Ovary (tissue), 7 donors: ENCODE measurements at regions not wholly inside any gene's neighbourhood (a gene's known extent, or its start where the extent isn't known, plus 50 kb on each side); places are given as distances from the start of the nearest gene placed in this dataset.
"Not testable (repeated sequence)": the region's sequence is repeated elsewhere in the genome, so short reads cannot be mapped to it uniquely, and the experiment has no call there.

Experiments
- DNase-seq, 5 donors: peaks; one replicate each; pipeline ENCODE4 v3.0.0-alpha.2; 2019 to 2020
- H3K27ac ChIP-seq, 2 donors: fragments of 200-600 bp; one replicate each; pipeline versions ENCODE4 v1.5.1 to v1.8.0; 2019 to 2022
- H3K27me3 ChIP-seq: fragments of 200-600 bp; one replicate; pipeline ENCODE4 v1.8.0; 2022
- H3K36me3 ChIP-seq: fragments of 200-600 bp; sonication (generic); one replicate; pipeline ENCODE4 v1.5.1; 2019
- H3K4me1 ChIP-seq: one replicate; pipeline ENCODE4 v1.8.1; 2013; ENCODE audit warnings: mild to moderate bottlenecking, moderate library complexity; ENCODE audit not compliant: insufficient read depth
- H3K4me3 ChIP-seq: fragments of 200-600 bp; sonication (generic); one replicate; pipeline ENCODE4 v1.5.1; 2017
- H3K9me3 ChIP-seq, 2 donors: fragments of 200-600 bp in 1 of 2; sonication (generic) in 1 of 2; one replicate each; pipeline versions ENCODE4 v1.5.1 to v1.8.1; 2013 to 2019; ENCODE audit warnings: mild to moderate bottlenecking in 1 of 2, moderate library complexity in 1 of 2
- CTCF ChIP-seq, 3 donors: fragments of 450-650 bp in 2 of 3; fragments of 200-600 bp in 1 of 3; IDR thresholded peaks; one replicate each; pipeline versions ENCODE4 v1.5.1 to v1.8.0; 2016 to 2022; ENCODE audit warnings: antibody characterized with exemption in 3 of 3, mild to moderate bottlenecking in 1 of 3
- EP300 ChIP-seq: sonication (generic); formaldehyde crosslinking; IDR thresholded peaks from one replicate; pipeline ENCODE4 v1.6.1; 2017; ENCODE audit warnings: antibody characterized with exemption
- POLR2A ChIP-seq: fragments of 450-650 bp; IDR thresholded peaks from one replicate; pipeline ENCODE4 v1.6.1; 2017; ENCODE audit warnings: antibody characterized with exemption, mild to moderate bottlenecking, moderate library complexity
- WGBS, 3 donors: extraction: QIAGEN DNeasy Blood & Tissue Kit in 1 of 3; methylation state at CpG; one replicate each; pipeline versions ENCODE4 v1.1.5 to v1.1.7; 2013 to 2017; 5-methylcytosine and 5-hydroxymethylcytosine counted together
- intact Hi-C, 4 donors: fragments of 100-400 bp; cut with DNase I; formaldehyde crosslinking; loops; one replicate each; pipeline versions ENCODE4 v1.11.0 to v1.15.1; 2022 to 2023
- donor health status: DM: no; HTN: no; CAD: no; lungs with moderate emphysema.
- donor health status: DM: no; HTN: no; CAD: no.
- donor health status: Bipolar disorder and iron deficiency.
- donor health status: DM: no; HTN: no; CAD: no.
- donor health status: DM: yes; HTN: yes; CAD: no.

GRCh38 chr1:189125694-189126093, 1352.0 kb downstream of the BRINP3 start:
- H3K4me1 ChIP-seq, result no peaks in the 10 kb centered on the region

GRCh38 chr1:189131576-189131975, 1346.1 kb downstream of the BRINP3 start:
- no peaks in the 10 kb centered on the region for H3K36me3 ChIP-seq
- 88 to 90% (median 89%) methylated on average over 3 of the region's 3 CpGs for WGBS, 3 donors

More at GRCh38 chr1:189125694-189126093, 1352.0 kb downstream of the BRINP3 start:
- intact Hi-C loops, result no loop called here
- 63 to 69% (median 68%) methylated on average over 2 of the region's 2 CpGs for WGBS, 3 donors
- Histone ChIP-seq H3K27me3 (no peaks in the 10 kb centered on the region), H3K9me3 (no peaks in the 10 kb centered on the region), H3K4me3 (no peak overlapping the region), H3K27ac (no peak overlapping the region), H3K36me3 (no peaks in the 10 kb centered on the region)
- DNase-seq, result no peak
- no peak for TF ChIP-seq POLR2A
- TF ChIP-seq EP300, result no peak
- TF ChIP-seq CTCF (IDR thresholded peaks at IDR 0.05), result no peak

GRCh38 chr1:189139748-189140147, 1337.9 kb downstream of the BRINP3 start:
- H3K36me3 ChIP-seq, H3K4me3 ChIP-seq, H3K27ac ChIP-seq, DNase-seq, H3K4me1 ChIP-seq, H3K27me3 ChIP-seq, intact Hi-C loops, H3K9me3 ChIP-seq: not testable (repeated sequence)
- 94 to 97% (median 94%) methylated on average over 21 to 29 of the region's 29 CpGs for WGBS, 3 donors

More at GRCh38 chr1:189131576-189131975, 1346.1 kb downstream of the BRINP3 start:
- Histone ChIP-seq H3K4me3 (no peak overlapping the region), H3K4me1 (no peaks in the 10 kb centered on the region), H3K9me3 (no peaks in the 10 kb centered on the region), H3K27ac (no peak overlapping the region), H3K27me3 (no peaks in the 10 kb centered on the region)
- intact Hi-C loops, result no loop called here
- no peak for TF ChIP-seq POLR2A
- no peak for TF ChIP-seq EP300
- TF ChIP-seq CTCF (IDR thresholded peaks at IDR 0.05), result no peak
- DNase-seq, result no peak

- Histone ChIP-seq H3K27me3 (no peaks in the 10 kb centered on the region), H3K4me3 (no peak overlapping the region), H3K9me3 (no peaks in the 10 kb centered on the region), H3K36me3 (no peaks in the 10 kb centered on the region), H3K27ac (no peak overlapping the region), H3K4me1 (no peaks in the 10 kb centered on the region)
- no peak for DNase-seq
- no peak for TF ChIP-seq EP300
- intact Hi-C loops, result no loop called here
- WGBS, 3 donors, result 68 to 78% (median 72%) methylated on average over 2 of the region's 2 CpGs
Observed at GRCh38 chr1:189141056-189141455, 1336.6 kb downstream of the BRINP3 start.

- WGBS, 3 donors, result 83 to 91% (median 84%) methylated on average over 21 of the region's 21 CpGs
- intact Hi-C loops, result no loop called here
- TF ChIP-seq POLR2A (no peak), CTCF (IDR thresholded peaks at IDR 0.05) (no peak), EP300 (no peak)
- no peak overlapping the region for H3K4me3 ChIP-seq
- no peaks in the 10 kb centered on the region for H3K36me3 ChIP-seq
- H3K4me1 ChIP-seq, result no peaks in the 10 kb centered on the region
- no peak overlapping the region for H3K27ac ChIP-seq
- no peak for DNase-seq
- no peaks in the 10 kb centered on the region for H3K27me3 ChIP-seq
- no peaks in the 10 kb centered on the region for H3K9me3 ChIP-seq
Observed at GRCh38 chr1:189149547-189150375, 1327.9 kb downstream of the BRINP3 start.
